ENCODE measurements at regions not wholly inside any gene's neighbourhood (a gene's known extent, or its start where the extent isn't known, plus 50 kb on each side); places are given as distances from the start of the nearest gene placed in this dataset.

DNA sequence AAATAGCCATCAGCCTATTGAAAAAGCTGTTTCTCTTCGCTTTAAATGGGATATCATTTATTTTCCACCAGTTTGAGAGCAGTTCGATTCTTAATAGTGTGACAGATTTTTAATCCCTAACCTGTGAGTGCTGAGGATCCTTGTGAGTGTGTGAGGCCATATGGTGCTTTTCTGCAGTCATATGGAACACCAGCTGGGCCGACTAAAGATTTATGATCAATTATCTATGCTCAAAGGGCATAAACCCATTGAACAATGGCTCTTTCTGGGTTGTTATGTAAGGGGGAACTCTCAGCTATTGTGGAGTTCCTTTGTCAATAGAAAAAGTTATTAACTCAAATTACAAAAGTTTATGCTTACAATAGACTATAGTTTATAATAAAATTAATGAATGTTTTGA is 1003.6 kb downstream of the FAT4 start:
- TF ChIP-seq TOX (CRISPR knock-in tag; IDR thresholded peaks at IDR 0.05; ENCODE audit: borderline replicate concordance) (no peak), SNAI2 (CRISPR knock-in tag; IDR thresholded peaks at IDR 0.05) (no peak), PPARA (CRISPR knock-in tag; IDR thresholded peaks at IDR 0.05; ENCODE audit: borderline replicate concordance) (no peak), ESRRG (CRISPR knock-in tag; IDR thresholded peaks at IDR 0.05) (no peak), BACH2 (CRISPR knock-in tag; IDR thresholded peaks at IDR 0.05; ENCODE audit: borderline replicate concordance) (no peak)
- TF ChIP-seq, protein P1, sequence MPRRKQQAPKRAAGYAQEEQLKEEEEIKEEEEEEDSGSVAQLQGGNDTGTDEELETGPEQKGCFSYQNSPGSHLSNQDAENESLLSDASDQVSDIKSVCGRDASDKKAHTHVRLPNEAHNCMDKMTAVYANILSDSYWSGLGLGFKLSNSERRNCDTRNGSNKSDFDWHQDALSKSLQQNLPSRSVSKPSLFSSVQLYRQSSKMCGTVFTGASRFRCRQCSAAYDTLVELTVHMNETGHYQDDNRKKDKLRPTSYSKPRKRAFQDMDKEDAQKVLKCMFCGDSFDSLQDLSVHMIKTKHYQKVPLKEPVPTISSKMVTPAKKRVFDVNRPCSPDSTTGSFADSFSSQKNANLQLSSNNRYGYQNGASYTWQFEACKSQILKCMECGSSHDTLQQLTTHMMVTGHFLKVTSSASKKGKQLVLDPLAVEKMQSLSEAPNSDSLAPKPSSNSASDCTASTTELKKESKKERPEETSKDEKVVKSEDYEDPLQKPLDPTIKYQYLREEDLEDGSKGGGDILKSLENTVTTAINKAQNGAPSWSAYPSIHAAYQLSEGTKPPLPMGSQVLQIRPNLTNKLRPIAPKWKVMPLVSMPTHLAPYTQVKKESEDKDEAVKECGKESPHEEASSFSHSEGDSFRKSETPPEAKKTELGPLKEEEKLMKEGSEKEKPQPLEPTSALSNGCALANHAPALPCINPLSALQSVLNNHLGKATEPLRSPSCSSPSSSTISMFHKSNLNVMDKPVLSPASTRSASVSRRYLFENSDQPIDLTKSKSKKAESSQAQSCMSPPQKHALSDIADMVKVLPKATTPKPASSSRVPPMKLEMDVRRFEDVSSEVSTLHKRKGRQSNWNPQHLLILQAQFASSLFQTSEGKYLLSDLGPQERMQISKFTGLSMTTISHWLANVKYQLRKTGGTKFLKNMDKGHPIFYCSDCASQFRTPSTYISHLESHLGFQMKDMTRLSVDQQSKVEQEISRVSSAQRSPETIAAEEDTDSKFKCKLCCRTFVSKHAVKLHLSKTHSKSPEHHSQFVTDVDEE (CRISPR knock-in tag; IDR thresholded peaks at IDR 0.05) = no peak
- TF ChIP-seq, protein P2, sequence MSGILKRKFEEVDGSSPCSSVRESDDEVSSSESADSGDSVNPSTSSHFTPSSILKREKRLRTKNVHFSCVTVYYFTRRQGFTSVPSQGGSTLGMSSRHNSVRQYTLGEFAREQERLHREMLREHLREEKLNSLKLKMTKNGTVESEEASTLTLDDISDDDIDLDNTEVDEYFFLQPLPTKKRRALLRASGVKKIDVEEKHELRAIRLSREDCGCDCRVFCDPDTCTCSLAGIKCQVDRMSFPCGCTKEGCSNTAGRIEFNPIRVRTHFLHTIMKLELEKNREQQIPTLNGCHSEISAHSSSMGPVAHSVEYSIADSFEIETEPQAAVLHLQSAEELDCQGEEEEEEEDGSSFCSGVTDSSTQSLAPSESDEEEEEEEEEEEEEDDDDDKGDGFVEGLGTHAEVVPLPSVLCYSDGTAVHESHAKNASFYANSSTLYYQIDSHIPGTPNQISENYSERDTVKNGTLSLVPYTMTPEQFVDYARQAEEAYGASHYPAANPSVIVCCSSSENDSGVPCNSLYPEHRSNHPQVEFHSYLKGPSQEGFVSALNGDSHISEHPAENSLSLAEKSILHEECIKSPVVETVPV (CRISPR knock-in tag; IDR thresholded peaks at IDR 0.05) = no peak
- TF ChIP-seq, protein P3, sequence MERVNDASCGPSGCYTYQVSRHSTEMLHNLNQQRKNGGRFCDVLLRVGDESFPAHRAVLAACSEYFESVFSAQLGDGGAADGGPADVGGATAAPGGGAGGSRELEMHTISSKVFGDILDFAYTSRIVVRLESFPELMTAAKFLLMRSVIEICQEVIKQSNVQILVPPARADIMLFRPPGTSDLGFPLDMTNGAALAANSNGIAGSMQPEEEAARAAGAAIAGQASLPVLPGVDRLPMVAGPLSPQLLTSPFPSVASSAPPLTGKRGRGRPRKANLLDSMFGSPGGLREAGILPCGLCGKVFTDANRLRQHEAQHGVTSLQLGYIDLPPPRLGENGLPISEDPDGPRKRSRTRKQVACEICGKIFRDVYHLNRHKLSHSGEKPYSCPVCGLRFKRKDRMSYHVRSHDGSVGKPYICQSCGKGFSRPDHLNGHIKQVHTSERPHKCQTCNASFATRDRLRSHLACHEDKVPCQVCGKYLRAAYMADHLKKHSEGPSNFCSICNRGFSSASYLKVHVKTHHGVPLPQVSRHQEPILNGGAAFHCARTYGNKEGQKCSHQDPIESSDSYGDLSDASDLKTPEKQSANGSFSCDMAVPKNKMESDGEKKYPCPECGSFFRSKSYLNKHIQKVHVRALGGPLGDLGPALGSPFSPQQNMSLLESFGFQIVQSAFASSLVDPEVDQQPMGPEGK (CRISPR knock-in tag; IDR thresholded peaks at IDR 0.05; ENCODE audit: borderline replicate concordance) = no peak
- ATAC-seq = no peak

DNA sequence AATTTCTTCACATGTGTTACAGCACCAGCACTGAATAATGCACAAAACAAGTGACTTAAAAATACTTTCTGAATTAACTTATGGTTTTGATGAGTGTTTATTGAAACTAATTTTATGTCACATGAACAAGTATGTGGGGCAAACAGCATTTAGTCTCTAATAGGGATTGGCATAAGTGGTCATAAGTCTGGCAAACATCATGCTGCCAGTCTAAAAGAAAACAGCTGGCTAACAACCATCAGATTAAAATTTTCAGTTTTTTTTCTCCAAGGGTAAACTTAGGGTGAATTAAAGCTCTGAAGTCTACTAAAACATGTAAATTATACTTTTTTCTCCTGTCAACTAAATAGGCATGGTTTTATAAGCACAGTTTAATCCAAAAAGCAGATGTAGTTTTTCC is 1014.2 kb downstream of the FAT4 start:
- TF ChIP-seq TCF4 (CRISPR knock-in tag; IDR thresholded peaks at IDR 0.05; ENCODE audit: borderline replicate concordance) (peak; percentile 49; the same call in 1 of the 2 replicates), RARB (CRISPR knock-in tag; IDR thresholded peaks at IDR 0.05) (no peak)
- TF ChIP-seq, protein P1 (CRISPR knock-in tag; IDR thresholded peaks at IDR 0.05) = peak; percentile 18; the same call in 1 of the 2 replicates
- peak; percentile 74 for ATAC-seq

DNA sequence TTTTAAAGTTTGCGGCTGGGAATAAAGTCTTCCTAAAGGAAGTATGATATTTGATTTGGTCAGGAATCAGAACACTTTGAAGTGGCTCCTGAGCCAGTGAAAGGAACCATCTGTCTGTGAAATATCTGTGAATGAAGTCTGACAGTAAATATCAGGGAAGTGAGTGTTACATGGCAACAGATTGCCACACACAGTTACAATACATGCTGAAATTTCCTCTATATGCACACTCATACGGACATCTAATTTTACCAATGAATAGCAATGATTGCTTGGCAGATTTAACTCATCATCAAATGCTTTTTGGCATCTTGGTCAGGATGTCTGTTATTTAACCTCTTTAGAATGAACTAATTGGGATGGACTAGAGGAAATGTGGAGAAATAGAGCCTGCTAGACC is 1023.8 kb downstream of the FAT4 start:
- TF ChIP-seq RARB (CRISPR knock-in tag; IDR thresholded peaks at IDR 0.05) (no peak), BACH2 (CRISPR knock-in tag; IDR thresholded peaks at IDR 0.05; ENCODE audit: borderline replicate concordance) (no peak), ZFP30 (CRISPR knock-in tag; IDR thresholded peaks at IDR 0.05) (no peak), OSR1 (CRISPR knock-in tag; IDR thresholded peaks at IDR 0.05) (no peak), CSDC2 (CRISPR knock-in tag; IDR thresholded peaks at IDR 0.05) (no peak), ZFP3 (CRISPR knock-in tag; IDR thresholded peaks at IDR 0.05) (no peak), ZC3H10 (CRISPR knock-in tag; IDR thresholded peaks at IDR 0.05) (no peak), PPARA (CRISPR knock-in tag; IDR thresholded peaks at IDR 0.05; ENCODE audit: borderline replicate concordance) (no peak), ESRRG (CRISPR knock-in tag; IDR thresholded peaks at IDR 0.05) (no peak), ARNTL (CRISPR knock-in tag; IDR thresholded peaks at IDR 0.05; ENCODE audit: borderline replicate concordance, low read depth) (no peak), ZNF70 (CRISPR knock-in tag; IDR thresholded peaks at IDR 0.05) (no peak)
- TF ChIP-seq, protein P2 (CRISPR knock-in tag; IDR thresholded peaks at IDR 0.05) = no peak
- TF ChIP-seq, protein P4, sequence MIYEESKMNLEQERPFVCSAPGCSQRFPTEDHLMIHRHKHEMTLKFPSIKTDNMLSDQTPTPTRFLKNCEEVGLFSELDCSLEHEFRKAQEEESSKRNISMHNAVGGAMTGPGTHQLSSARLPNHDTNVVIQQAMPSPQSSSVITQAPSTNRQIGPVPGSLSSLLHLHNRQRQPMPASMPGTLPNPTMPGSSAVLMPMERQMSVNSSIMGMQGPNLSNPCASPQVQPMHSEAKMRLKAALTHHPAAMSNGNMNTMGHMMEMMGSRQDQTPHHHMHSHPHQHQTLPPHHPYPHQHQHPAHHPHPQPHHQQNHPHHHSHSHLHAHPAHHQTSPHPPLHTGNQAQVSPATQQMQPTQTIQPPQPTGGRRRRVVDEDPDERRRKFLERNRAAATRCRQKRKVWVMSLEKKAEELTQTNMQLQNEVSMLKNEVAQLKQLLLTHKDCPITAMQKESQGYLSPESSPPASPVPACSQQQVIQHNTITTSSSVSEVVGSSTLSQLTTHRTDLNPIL (CRISPR knock-in tag; IDR thresholded peaks at IDR 0.05; ENCODE audit: low read depth) = no peak
- TF ChIP-seq, protein P1 (CRISPR knock-in tag; IDR thresholded peaks at IDR 0.05) = no peak
- ATAC-seq = peak; percentile 97
